HG03097 (cell line): ENCODE measurements at regions not wholly inside any gene's neighbourhood (a gene's known extent, or its start where the extent isn't known, plus 50 kb on each side); places are given as distances from the start of the nearest gene placed in this dataset.

Experiments
- ATAC-seq: cut with Tn5 transposase; IDR thresholded peaks from one replicate; pipeline ENCODE4 v1.9.1; 2021; ENCODE audit not compliant: unreplicated experiment, low FRiP score

GRCh38 chr5:124257048-124257447, 489.4 kb downstream of the ZNF608 start:
- no peak for ATAC-seq

- ATAC-seq = no peak
Observed at GRCh38 chr5:124253203-124253810, 493.1 kb downstream of the ZNF608 start.

- no peak for ATAC-seq
Observed at GRCh38 chr5:124252747-124253146, 493.7 kb downstream of the ZNF608 start.

- no peak for ATAC-seq
Observed at GRCh38 chr5:124252191-124252638, 494.2 kb downstream of the ZNF608 start.

GRCh38 chr5:124245276-124245675, 501.2 kb downstream of the ZNF608 start:
- no peak for ATAC-seq

- no peak for ATAC-seq
Observed at GRCh38 chr5:124240732-124241131, 505.7 kb downstream of the ZNF608 start.

- no peak for ATAC-seq
Observed at GRCh38 chr5:124239572-124239971, 506.9 kb downstream of the ZNF608 start.

- no peak for ATAC-seq
Observed at GRCh38 chr5:124238350-124238749, 508.1 kb downstream of the ZNF608 start.

- ATAC-seq = no peak
Observed at GRCh38 chr5:124237206-124237695, 509.2 kb downstream of the ZNF608 start.

- no peak for ATAC-seq
Observed at GRCh38 chr5:124236361-124237205, 509.9 kb downstream of the ZNF608 start.

GRCh38 chr5:124235576-124235975, 510.9 kb downstream of the ZNF608 start:
- no peak for ATAC-seq

- no peak for ATAC-seq
Observed at GRCh38 chr5:124234770-124235562, 511.5 kb downstream of the ZNF608 start.

- ATAC-seq = no peak
Observed at GRCh38 chr5:124234022-124234769, 512.2 kb downstream of the ZNF608 start.

- no peak for ATAC-seq
Observed at GRCh38 chr5:124232515-124232914, 513.9 kb downstream of the ZNF608 start.

GRCh38 chr5:124231802-124232201, 514.6 kb downstream of the ZNF608 start:
- no peak for ATAC-seq

- no peak for ATAC-seq
Observed at GRCh38 chr5:124231230-124231629, 515.2 kb downstream of the ZNF608 start.

GRCh38 chr5:124230456-124230855, 516.0 kb downstream of the ZNF608 start:
- no peak for ATAC-seq

GRCh38 chr5:124229352-124229751, 517.1 kb downstream of the ZNF608 start:
- no peak for ATAC-seq

GRCh38 chr5:124227914-124228313, 518.5 kb downstream of the ZNF608 start:
- ATAC-seq = no peak

- ATAC-seq = no peak
Observed at GRCh38 chr5:124220418-124220817, 526.0 kb downstream of the ZNF608 start.
